KG1 (cell line): ENCODE measurements at regions not wholly inside any gene's neighbourhood (a gene's known extent, or its start where the extent isn't known, plus 50 kb on each side); places are given as distances from the start of the nearest gene placed in this dataset.
"Not testable (repeated sequence)": the region's sequence is repeated elsewhere in the genome, so short reads cannot be mapped to it uniquely, and the experiment has no call there.

ENCODE experiments used
- DNase-seq: peaks from one replicate; lab custom pipeline; 2025; lab: John Stamatoyannopoulos, UW

DNA sequence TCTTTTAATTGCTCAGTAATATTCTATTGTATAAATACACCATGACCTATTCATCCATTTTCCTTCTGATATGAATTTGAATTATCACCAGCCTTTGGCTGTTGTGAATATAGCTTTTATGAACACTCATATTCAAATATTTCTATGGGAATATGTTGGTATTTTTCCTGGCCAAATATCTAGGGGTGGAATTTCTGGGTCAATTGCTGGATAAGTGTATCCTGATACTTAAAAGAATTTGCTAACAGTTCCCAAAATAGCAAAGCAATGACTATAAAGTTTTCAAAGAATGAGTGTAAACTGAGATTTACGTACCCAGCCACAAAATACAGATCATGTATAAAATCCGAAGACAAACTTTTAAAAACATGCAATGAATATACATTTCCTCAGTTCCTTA, 148.7 kb upstream of the CLEC14A start:
- no peak for DNase-seq

DNA sequence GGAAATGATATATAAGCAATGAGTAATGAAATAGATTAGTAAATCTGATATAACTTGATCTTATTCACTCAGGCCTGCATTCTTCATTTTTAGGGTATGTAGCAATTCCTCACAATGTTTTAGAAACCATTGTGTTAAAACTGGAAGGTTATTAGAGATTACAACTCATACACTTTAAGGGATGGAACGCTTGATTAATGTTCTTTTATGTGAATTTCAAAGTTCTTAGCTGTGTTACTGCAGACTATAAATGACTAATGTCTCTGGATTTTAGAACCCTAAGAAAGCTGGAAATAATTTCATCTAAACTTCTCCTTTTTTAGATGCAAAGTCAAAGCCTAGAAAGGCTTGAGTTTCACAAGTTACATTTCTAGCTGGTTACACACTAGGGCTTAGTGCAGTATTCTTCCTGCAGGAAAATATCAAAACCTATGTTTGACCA, 148.2 kb upstream of the CLEC14A start:
- no peak for DNase-seq

DNA sequence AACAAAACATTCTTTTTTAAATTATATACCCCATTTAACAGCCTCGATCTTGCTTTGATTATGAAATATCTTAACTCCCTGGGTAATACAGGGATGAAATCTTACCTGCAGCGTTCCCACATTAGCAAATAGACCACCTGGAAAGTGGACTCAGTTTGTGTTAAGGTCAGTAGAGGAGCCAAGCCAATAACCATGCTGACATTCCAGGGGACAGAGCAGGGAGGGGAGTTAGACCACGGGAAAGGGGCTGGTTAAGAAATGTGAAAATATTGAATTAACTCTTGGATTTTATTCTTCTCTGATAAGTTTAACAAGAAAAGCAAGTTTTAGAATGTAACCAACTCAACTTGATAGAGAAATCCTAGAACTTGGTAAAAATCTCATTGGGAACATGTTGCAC, 144.9 kb upstream of the CLEC14A start:
- DNase-seq, result no peak

DNA sequence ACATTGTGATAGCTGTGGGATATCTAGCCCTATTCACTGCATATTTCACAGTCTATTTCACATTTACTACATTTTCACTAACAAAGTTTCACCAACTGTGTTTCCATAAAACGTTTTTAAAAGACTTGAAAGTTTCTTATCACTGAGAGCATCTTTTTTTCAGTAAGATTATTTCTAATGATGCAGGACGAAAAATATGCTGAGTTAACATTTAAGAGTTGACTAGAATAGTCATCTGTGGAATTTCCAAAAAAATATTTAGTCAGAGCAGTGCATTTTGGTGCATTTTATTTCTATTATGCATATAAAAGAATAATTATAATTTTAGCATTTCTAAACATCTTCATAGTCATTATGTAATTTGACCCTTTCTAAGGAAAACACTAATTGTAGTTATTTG, 143.8 kb upstream of the CLEC14A start:
- DNase-seq, result no peak

DNA sequence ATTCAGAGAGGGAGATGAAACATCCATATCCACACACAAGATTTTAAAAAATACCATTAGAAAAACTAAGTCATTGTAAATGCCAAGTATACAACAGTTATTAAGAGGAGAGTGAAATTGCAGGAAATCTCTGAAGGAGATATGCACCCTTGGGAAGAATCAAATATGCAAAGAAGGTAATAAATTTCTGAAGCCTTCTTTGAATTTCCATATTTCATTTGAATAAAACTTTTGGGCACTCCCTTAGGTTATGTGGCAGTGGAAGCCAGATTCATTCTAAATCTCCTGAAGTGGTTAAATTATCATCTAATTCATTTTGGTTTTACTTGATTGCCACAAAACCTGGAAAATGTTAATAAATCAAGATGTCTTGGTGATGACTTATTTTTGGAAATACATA, 138.9 kb upstream of the CLEC14A start:
- no peak for DNase-seq

DNA sequence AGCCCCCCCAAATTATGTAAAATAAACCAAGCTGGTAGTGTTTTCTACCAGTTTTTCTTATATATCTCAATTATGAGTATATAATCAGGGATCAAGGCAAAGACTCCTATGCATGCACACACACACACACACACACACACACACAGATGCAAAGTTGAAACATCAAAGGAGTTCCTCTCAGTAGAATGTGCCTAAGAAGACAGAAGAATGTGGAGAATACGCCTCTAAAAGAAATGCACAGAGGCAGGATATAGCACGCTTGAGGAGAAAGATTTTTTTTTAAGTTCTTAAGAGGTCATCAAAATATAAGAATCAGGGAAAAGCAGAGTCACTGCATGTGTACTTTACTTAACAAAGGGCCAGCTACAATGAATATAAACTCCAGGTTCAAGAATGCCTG, 138.2 kb upstream of the CLEC14A start:
- no peak for DNase-seq

DNA sequence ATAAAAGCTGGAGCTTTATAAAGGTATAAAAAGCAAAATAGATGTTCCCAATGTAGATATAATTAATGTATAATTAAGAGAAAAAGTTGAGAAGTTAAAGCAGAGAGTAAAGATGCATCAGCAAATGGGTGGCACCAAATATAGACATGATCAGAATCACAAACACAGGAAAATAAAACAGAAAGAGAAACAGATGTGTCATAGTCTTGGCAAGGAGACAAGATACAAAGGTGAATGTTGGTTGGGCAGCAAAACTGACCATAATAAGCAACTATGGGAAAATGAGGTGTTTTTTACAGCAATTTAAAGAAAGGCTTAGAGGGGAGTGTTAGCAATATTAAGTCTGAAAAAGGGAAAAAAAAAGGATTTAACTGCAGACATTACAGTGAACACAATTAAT, 135.4 kb upstream of the CLEC14A start:
- no peak for DNase-seq

DNA sequence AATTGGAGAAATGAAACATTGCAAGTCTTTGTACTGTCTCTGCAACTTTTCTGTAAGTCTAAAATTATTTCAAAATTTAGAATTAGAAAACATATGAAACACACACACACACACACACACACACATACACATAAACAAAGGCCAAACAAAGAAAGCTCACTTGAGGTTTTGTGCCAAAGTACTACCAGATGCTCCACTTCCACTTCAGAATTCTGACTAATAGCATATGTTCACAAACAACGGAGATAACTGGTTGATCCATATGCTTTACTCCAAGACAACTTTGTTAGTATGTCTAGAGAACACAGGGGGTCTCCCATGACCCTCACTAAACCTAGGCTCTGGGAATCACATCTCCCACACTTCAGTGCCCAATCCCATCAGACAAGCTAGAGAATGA, 133.8 kb upstream of the CLEC14A start:
- no peak for DNase-seq

DNA sequence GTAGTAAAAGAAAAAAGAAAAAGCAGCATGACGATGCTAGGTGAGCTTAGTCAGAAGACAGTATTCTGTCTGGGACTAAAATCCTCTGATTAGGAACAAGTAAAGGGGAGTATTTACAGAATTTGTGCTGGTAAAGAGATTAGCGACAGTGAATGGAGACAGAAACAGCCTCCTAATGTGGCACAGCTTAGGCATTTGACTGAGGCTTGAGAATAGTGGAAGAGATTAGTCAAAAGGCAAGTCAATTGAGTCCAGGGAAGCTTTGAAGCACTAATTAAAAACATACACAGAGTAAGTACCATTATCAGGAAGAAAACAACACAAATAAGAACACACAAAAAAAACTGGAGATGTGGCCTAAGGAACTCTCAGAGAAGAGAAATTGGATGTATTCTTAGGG, 131.9 kb upstream of the CLEC14A start:
- no peak for DNase-seq

DNA sequence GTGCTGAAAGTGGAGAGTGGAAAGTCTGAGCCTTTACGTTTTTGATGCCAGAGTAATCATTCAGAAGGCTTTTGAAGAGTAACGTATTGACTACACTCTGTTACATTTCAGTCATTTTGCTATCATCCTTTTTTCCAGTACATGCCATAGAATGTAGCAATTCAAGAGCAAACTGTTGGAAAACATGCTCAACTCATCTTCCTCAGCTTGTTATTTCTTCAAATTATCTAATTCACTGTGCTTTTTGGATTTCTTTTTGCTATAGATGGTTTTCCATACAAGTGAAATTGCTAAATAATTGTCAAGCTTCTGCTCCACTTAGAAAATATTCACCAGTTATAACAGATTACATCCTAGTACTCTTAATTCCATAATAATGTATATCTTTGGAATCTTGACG, 129.9 kb upstream of the CLEC14A start:
- DNase-seq, result no peak

DNA sequence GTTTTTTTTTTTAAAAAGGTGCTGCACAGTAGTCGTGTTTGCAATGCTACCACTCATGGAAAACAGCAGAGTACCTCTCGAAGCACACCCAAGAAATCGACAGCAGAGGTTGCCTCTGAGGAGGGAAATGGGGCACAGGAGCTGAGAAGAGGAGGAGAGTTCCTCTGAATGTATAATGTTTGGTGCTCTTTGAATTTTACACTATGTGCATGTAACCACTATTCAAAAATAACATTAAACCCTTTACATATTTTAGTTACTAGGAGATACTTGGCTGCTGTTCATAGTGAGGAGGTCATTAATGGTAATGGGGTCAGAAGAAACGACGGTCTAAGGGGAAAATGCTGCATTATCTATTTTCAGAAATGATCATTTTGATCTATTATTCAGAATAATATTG, 129.4 kb upstream of the CLEC14A start:
- no peak for DNase-seq

DNA sequence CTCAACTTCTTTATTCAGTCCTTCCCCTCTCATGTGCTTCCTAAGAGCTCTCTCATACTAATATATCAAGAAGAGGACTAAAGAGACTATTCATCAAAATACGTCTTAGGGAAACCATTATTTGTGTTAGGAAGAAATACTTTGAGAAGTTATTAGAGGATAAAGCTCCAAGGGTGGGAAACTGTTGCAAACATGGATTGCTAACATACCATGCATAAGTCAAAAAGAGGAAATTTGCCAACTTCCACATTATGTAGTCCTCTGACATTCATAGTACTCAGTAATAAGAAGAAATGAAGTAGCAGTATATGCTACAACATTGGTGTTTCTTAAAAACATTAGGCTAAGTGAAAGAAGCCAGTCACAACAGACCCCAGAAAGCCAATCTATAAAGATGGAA, 128.8 kb upstream of the CLEC14A start:
- DNase-seq, result no peak

DNA sequence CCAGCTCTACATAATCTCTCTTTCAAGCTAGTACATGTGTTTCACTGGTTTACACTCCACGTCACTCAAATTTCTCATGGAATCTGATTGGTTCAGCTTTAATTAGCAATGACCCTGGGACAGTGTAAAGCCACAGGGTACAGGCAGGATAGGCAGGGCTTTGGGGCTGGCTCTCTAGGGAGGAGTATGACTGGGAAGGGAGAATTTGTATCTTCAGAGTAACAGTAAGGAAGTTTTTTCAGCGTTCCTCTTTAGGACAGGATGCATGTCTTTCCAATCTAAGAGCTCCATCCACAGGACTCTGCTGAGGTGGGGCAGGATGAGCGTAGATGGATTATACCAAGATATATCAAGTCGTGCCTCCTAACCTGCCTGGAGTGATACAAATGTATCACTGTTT, 112.0 kb upstream of the CLEC14A start:
- no peak for DNase-seq

DNA sequence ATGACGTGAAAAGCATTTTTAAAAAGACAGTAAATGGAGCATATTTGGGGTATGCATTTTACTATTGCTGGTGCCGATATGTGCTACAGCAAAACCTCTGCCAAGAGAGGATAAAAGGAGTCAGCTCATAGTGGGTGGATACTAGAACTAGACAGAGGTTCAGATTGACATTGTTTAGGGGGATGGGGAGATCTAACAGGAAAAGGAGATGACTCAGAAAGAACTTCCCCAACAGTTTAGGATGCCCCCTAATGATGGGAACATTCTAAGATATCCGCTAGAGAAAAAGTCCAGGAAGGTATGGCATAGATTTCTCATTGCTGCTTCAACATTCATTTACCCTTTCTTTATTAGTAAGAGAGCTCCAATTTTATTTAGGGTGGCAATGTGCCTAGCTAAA, 110.5 kb upstream of the CLEC14A start:
- DNase-seq, result no peak

DNA sequence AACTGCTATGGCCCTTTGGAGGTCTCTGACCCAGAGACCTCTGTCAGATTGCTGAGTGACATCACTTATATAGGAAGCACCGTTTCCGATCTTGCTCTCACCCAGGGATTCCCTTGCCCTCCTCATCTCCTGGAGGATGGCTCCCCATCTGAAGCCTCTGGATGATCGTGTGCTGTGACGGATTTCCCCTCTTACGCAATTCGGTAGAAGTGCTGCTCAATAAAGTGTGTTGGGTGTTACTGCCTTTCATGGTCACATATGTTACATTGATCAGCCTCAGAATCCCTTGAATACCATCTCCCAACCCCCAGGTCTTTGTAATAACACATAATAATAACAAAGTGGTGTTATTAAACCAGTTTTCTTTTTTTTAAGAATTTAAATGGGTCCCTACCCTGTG, 107.3 kb upstream of the CLEC14A start:
- DNase-seq, result no peak

DNA sequence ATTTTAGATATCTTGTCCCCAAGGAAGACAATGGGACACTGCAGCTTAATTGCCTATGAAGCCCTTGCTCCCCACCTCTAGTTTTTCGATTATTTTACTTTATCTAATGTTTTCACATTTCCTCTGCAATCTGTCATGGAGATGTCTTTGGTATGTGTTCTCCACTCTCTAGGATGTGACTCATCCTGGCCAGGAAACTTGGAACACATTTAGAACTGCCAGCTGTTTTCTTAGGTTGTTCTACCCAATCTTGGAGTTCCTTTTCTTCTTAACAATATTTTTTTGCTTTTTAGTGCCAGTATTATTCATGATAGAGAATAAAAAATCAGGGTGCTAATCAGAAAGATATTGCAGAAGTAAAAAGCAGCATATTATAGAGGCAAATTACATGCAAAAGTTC, 101.7 kb upstream of the CLEC14A start:
- no peak for DNase-seq

DNA sequence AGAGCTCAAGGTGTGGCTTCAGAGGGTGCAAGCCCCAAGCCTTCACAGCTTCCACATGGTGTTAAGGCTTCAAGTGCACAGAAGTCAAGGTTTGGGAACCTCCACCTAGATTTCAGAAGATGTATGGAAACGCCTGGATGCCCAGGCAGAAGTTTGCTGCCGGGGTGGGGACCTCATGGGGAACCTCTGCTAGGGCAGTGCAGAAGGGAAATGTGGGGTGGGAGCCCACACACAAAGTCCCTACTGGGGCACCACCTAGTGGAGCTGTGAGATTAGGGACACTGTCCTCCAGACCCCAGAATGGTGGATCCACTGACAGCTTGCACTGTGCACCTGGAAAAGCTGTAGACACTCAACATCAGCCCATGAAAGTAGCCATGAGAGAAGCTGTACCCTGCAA, 99.6 kb upstream of the CLEC14A start:
- not testable (repeated sequence) for DNase-seq

DNA sequence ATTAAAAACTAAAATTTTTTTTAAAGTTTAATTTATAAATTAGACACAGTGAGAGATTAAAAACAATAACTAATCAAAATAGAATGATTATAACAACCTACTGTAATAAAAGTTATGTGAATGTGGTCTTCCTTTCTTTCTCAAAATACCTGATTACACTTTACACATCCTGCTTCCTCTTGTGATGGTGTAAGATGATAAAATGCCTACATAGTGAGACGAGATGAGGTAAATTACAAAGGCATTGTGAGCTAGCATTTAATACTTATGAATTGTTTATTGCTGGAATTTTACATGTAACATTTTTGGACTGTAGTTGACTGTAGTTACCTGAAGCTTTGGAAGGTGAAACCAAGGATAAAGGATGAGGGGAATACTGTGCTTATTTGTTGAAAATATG, 94.2 kb upstream of the CLEC14A start:
- no peak for DNase-seq

DNA sequence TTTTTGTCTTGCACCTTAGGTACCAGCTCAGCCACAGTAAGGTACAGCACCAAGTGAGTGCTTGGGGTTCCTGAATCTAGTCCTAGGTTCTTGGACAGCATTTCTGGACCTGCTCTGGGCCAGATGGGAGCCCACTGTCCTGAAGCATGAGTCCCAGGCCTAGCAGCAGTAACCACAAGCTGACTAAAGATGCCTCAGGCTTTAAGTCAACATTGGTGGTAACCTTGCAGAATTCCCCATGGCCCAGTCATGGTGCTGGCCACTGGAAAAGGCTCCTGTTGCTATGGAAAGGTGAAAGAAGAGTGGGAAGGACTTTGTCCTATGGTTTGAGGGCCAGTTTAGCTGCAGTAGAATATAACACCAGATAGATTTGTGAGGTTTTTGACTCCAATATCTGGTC, 86.9 kb upstream of the CLEC14A start:
- DNase-seq, result no peak

DNA sequence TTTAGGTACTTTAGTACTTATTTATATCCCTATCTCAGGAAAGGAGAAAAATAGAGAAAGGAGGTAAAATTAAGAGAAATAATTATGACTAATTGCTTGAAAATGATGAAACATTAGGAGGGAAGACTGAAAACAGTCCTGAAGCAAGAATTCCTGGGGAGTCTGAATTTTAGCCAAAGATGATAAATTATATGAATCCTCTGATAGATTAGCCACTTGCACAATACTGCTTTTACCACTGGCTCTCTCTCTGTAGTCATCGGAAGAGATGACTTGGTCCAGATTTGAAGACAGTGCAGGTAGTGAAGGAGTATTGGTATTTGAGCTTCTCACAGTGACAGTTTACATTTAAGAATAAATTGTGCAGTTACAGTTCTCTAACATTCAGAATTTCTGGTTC, 83.8 kb upstream of the CLEC14A start:
- no peak for DNase-seq

DNA sequence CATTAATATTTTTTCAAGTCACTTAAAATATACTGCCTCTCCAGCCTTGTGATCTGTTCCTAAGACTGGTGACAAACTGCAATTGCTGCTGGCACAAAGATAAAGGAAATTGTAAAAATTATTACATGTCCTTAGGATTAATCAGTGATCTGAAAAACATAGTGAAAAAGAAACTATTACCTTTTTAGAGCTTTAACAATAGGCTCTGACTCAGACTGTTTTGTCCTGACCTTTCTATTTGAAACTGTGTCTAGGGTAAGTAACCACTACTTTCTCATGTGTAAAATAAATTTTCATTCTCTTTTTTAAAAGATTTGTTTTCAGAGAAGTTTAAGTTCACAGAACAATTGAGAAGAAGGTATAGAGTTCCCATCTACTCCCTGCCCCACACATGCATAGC, 80.4 kb upstream of the CLEC14A start:
- no peak for DNase-seq

DNA sequence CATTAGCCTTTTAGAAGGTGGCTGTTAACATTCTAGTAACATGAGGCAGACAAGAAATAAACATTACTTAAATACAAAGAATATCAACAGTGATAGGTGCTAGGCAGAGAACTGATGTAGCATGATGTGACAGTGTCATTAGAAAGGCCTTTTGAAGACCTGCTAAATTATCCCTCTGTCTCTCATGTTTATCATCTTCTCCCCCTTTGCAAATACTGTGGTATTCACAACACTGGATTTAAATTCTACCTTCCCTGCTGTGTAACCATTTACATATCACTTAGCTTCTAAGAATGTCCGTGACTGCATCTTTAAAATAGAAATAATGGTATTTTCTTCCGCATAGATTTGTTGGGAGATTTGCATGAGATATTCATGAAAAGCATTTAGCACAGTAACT, 74.4 kb upstream of the CLEC14A start:
- DNase-seq, result no peak

DNA sequence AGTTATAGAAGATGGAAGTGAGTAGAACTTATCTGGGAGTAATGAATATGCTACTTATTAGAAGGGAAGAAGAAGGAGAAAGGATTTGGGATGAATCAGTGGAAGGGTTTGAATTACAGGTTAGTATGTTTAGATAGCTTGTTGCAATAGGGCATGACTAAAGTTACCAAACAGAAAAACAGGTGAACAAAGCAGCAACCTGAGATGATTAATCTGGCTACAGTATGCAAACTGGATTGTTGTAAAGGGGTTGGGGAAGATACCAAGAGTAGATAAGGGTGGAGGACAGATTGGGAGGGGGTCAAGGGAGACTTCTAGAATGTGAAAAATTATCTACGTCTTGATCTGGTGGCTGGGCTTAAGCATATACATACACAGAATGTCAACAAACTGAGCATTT, 73.4 kb upstream of the CLEC14A start:
- no peak for DNase-seq

DNA sequence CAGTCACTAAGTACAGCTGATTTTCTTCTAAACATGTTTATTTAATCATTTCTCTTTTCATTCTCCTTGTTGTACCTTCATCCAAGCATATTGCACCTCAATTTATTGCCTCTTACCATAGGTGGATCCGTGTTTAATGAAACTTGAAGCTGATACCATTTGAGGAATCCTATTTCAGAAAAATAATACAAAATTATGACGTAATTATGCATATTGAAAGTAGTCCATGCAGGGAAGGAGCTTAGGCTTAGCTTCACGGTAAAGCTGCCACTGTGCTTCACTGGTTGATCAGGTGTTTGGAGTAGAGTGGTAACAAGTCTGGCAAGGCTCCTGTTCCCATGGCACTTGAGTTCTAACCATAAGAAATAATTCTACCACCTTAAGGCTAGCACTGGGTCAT, 61.0 kb upstream of the CLEC14A start:
- no peak for DNase-seq

DNA sequence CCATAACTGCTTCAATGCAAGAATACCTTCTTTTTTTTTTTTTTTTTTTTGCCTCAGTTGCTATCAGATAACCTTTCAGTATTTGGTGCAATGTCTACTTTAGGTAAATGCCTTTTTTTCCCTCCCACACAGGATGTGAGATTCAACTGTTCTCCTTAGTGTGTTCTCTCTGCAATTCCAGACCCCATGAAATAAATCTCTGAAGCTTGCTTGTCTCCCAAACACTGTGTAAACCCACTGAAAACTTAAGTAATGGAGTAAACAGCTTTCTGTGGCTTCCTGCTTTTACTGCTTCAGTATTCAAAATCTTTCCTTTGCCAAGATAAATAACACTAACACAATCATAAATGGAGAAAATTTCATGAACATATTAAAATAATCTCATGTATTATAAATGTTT, 55.8 kb upstream of the CLEC14A start:
- DNase-seq, result no peak
